ENCODE measurements at regions not wholly inside any gene's neighbourhood (a gene's known extent, or its start where the extent isn't known, plus 50 kb on each side); places are given as distances from the start of the nearest gene placed in this dataset.

GRCh38 chr10:105534086-105534485 lies 893.0 kb downstream of the SORCS3 start:
- TF ChIP-seq, protein P1, sequence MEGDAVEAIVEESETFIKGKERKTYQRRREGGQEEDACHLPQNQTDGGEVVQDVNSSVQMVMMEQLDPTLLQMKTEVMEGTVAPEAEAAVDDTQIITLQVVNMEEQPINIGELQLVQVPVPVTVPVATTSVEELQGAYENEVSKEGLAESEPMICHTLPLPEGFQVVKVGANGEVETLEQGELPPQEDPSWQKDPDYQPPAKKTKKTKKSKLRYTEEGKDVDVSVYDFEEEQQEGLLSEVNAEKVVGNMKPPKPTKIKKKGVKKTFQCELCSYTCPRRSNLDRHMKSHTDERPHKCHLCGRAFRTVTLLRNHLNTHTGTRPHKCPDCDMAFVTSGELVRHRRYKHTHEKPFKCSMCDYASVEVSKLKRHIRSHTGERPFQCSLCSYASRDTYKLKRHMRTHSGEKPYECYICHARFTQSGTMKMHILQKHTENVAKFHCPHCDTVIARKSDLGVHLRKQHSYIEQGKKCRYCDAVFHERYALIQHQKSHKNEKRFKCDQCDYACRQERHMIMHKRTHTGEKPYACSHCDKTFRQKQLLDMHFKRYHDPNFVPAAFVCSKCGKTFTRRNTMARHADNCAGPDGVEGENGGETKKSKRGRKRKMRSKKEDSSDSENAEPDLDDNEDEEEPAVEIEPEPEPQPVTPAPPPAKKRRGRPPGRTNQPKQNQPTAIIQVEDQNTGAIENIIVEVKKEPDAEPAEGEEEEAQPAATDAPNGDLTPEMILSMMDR (IDR thresholded peaks at IDR 0.05) = no peak
- TF ChIP-seq POLR2A (IDR thresholded peaks at IDR 0.05) = no peak

Measured in lower leg skin (tissue), 3 donors.